OCI-LY7 (cell line): ENCODE measurements at regions not wholly inside any gene's neighbourhood (a gene's known extent, or its start where the extent isn't known, plus 50 kb on each side); places are given as distances from the start of the nearest gene placed in this dataset.

Experiments used
- BruUV-seq: library from RNA; stranded (reverse); fragments of 400-500 nt; replicated peaks from 2 replicates; lab custom pipeline; 2021; lab: Mats Ljungman, UMichigan
- CTCF ChIA-PET: fragments of 300-600 bp; sonication (Branson Sonifier 250); formaldehyde crosslinking; loops from one replicate; lab custom pipeline; 2022; ENCODE audit warnings: antibody characterized with exemption; ENCODE audit not compliant: unreplicated experiment; lab: Charles Lee
- POLR2A ChIA-PET: fragments of 300-600 bp; sonication (Branson Sonifier 250); formaldehyde crosslinking; loops from one replicate; lab custom pipeline; 2022; ENCODE audit warnings: antibody characterized with exemption; lab: Charles Lee
- DNase-seq: peaks from one replicate; pipeline ENCODE4 v3.0.0-alpha.2; 2015; ENCODE audit warnings: low spot score
- H2AFZ ChIP-seq: fragments of 200-600 bp; sonication (generic), shearing (Covaris generic); 2 replicates; pipeline ENCODE4 v1.6.1; 2014; ENCODE audit warnings: mild to moderate bottlenecking, antibody characterized with exemption, low read length, moderate library complexity
- H3K27ac ChIP-seq: fragments of 200-600 bp; sonication (generic); 2 replicates; pipeline ENCODE4 v1.5.1; 2014; ENCODE audit warnings: mixed run types, low read depth, mild to moderate bottlenecking, moderate library complexity, low read length, inconsistent platforms; ENCODE audit not compliant: poor library complexity, severe bottlenecking
- H3K36me3 ChIP-seq: fragments of 200-600 bp; sonication (generic); 2 replicates; pipeline ENCODE4 v1.6.1; 2014; ENCODE audit warnings: mild to moderate bottlenecking, antibody characterized with exemption, low read length, moderate library complexity, mixed read lengths; ENCODE audit not compliant: insufficient read depth
- H3K4me1 ChIP-seq: fragments of 200-600 bp; sonication (generic); 2 replicates; pipeline ENCODE4 v1.5.1; 2014; ENCODE audit warnings: mild to moderate bottlenecking, low read length; ENCODE audit not compliant: insufficient read depth, poor library complexity, severe bottlenecking
- H3K4me2 ChIP-seq: fragments of 200-600 bp; sonication (generic); 2 replicates; pipeline ENCODE4 v1.6.1; 2014; ENCODE audit warnings: mild to moderate bottlenecking, low read length
- H3K4me3 ChIP-seq: fragments of 200-600 bp; sonication (generic); 2 replicates; pipeline ENCODE4 v1.5.1; 2014; ENCODE audit warnings: mild to moderate bottlenecking, low read depth, low read length; ENCODE audit not compliant: poor library complexity, severe bottlenecking
- H3K79me2 ChIP-seq: fragments of 200-600 bp; sonication (generic); 2 replicates; pipeline ENCODE4 v1.6.1; 2016; ENCODE audit warnings: low read depth, mild to moderate bottlenecking, low read length, moderate library complexity, mixed read lengths; ENCODE audit not compliant: insufficient read depth
- H3K9me2 ChIP-seq: fragments of 200-600 bp; sonication (generic); 2 replicates; pipeline ENCODE4 v1.6.1; 2016; ENCODE audit warnings: mild to moderate bottlenecking, low read length, mixed read lengths; ENCODE audit not compliant: insufficient read depth
- H3K9me3 ChIP-seq: fragments of 200-600 bp; sonication (generic); 2 replicates; pipeline ENCODE4 v1.6.1; 2014; ENCODE audit warnings: mild to moderate bottlenecking, mixed run types, low read length, mixed read lengths
- H4K20me1 ChIP-seq: fragments of 200-600 bp; sonication (generic); 2 replicates; pipeline ENCODE4 v1.6.1; 2014; ENCODE audit warnings: mild to moderate bottlenecking, antibody characterized with exemption, low read length, moderate library complexity, mixed read lengths; ENCODE audit not compliant: insufficient read depth
- EZH2phosphoT487 ChIP-seq: fragments of 200-600 bp; sonication (generic); IDR thresholded peaks from 2 replicates; pipeline ENCODE4 v1.6.1; 2018; ENCODE audit warnings: low read depth, borderline replicate concordance, mild to moderate bottlenecking, mixed run types, antibody characterized with exemption, low read length, moderate library complexity, mixed read lengths
- intact Hi-C: fragments of 100-400 bp; cut with micrococcal nuclease; formaldehyde crosslinking; loops from one replicate; pipeline ENCODE4 v1.10.0; 2022; ENCODE audit not compliant: unreplicated experiment
- TF ChIP-seq, protein P1 (sequence below): fragments of 200-600 bp; sonication (generic); conservative IDR thresholded peaks from 2 replicates; pipeline ENCODE4 v1.5.1; 2014; ENCODE audit warnings: mild to moderate bottlenecking, antibody characterized with exemption, low read length, moderate library complexity, mixed read lengths

DNA sequence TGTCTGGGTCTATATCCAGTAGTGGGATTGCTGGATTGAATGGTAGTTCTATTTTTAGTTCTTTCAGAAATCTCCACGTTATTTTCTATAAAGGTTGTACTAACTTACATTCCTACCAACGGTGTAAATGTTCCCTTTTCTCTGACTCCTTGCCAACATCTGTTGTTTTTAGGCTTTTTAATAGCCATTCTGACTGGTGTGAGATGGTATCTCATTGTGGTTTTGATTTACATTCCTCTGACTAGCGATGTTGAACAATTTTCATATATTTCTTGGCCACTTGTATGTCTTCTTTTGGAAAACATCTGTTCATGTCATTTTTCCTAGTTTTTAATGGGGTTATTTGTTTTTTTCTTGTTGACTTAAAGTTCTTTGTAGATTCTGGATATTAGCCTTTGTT lies 99.3 kb downstream of the BMP2 start:
- Histone ChIP-seq H3K36me3 (no peaks in the 10 kb centered on the region), H3K9me3 (no peaks in the 10 kb centered on the region), H3K9me2 (no peaks in the 10 kb centered on the region), H3K4me2 (no peak overlapping the region), H3K4me3 (no peak overlapping the region), H4K20me1 (no peaks in the 10 kb centered on the region), H2AFZ (no peak overlapping the region), H3K79me2 (no peaks in the 10 kb centered on the region), H3K27ac (no peak overlapping the region), H3K4me1 (no peaks in the 10 kb centered on the region)
- ChIA-PET POLR2A (no interaction called here), CTCF (no interaction called here)
- BruUV-seq = no TSS peak
- DNase-seq = no peak
- TF ChIP-seq, protein P1, sequence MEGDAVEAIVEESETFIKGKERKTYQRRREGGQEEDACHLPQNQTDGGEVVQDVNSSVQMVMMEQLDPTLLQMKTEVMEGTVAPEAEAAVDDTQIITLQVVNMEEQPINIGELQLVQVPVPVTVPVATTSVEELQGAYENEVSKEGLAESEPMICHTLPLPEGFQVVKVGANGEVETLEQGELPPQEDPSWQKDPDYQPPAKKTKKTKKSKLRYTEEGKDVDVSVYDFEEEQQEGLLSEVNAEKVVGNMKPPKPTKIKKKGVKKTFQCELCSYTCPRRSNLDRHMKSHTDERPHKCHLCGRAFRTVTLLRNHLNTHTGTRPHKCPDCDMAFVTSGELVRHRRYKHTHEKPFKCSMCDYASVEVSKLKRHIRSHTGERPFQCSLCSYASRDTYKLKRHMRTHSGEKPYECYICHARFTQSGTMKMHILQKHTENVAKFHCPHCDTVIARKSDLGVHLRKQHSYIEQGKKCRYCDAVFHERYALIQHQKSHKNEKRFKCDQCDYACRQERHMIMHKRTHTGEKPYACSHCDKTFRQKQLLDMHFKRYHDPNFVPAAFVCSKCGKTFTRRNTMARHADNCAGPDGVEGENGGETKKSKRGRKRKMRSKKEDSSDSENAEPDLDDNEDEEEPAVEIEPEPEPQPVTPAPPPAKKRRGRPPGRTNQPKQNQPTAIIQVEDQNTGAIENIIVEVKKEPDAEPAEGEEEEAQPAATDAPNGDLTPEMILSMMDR = no peak
- no peak for TF ChIP-seq EZH2phosphoT487
- intact Hi-C loops = no loop called here

DNA sequence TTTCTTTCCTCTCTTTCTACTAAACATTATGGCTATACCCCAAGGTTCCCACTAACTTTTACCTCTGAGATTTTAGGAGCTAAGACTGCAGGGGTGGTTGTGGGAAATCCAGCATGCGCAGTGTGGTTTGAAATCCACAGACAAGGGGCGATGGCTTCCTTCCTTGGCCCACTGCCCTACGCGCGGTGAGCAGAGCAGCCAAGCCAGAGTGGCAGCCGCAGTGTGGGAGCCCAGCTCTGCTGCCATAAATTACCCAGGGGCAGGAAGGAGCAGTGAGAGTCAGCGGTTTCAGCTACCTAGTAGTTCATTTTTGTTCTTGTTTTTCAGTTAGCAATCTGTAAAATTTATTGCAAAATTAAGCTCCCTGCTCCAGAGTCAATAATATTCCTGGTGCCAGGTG lies 101.4 kb downstream of the BMP2 start:
- no peak overlapping the region for H3K4me3 ChIP-seq
- ChIA-PET CTCF (interaction anchor here (0.6 kb wide), 1 partner anchor 161 kb away, joined by 3 read pairs; no protein-coding TSS in a partner anchor), POLR2A (no interaction called here)
- DNase-seq = no peak
- H3K4me1 ChIP-seq = no peaks in the 10 kb centered on the region
- no peaks in the 10 kb centered on the region for H4K20me1 ChIP-seq
- H3K9me3 ChIP-seq = no peaks in the 10 kb centered on the region
- H3K36me3 ChIP-seq = no peaks in the 10 kb centered on the region
- H2AFZ ChIP-seq = no peak overlapping the region
- no peak overlapping the region for H3K27ac ChIP-seq
- TF ChIP-seq, protein P1 = no peak
- no TSS peak for BruUV-seq
- intact Hi-C loops = no loop called here
- H3K79me2 ChIP-seq = no peaks in the 10 kb centered on the region
- H3K9me2 ChIP-seq = no peaks in the 10 kb centered on the region
- no peak overlapping the region for H3K4me2 ChIP-seq

DNA sequence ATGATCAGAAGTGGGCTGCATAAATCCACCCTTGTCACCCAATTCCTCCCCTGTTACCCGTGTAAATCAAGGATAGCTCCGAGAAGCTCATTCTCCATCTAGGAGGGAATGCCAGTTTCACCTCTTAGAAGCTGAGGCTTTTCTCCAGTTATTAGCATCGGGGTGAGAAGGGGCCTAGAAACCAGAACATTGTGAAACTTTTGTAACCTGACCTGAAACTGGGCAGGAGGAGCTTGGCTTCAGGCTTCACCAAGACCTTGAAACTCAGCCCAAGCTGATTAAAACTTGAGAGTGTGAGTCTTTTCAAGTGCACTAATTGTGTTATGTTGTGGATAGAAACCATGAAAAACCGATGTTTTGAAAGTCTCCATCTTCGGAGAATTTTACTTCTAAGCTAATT lies 103.1 kb downstream of the BMP2 start:
- no peak overlapping the region for H2AFZ ChIP-seq
- ChIA-PET CTCF (no interaction called here), POLR2A (no interaction called here)
- no TSS peak for BruUV-seq
- H3K36me3 ChIP-seq = no peaks in the 10 kb centered on the region
- H3K79me2 ChIP-seq = no peaks in the 10 kb centered on the region
- no peaks in the 10 kb centered on the region for H4K20me1 ChIP-seq
- no peak overlapping the region for H3K4me2 ChIP-seq
- intact Hi-C loops = no loop called here
- H3K4me1 ChIP-seq = no peaks in the 10 kb centered on the region
- no peak overlapping the region for H3K27ac ChIP-seq
- TF ChIP-seq EZH2phosphoT487 = no peak
- TF ChIP-seq, protein P1 = no peak
- H3K4me3 ChIP-seq = no peak overlapping the region
- no peaks in the 10 kb centered on the region for H3K9me3 ChIP-seq
- no peaks in the 10 kb centered on the region for H3K9me2 ChIP-seq
- DNase-seq = no peak
